ENCODE measurements at regions not wholly inside any gene's neighbourhood (a gene's known extent, or its start where the extent isn't known, plus 50 kb on each side); places are given as distances from the start of the nearest gene placed in this dataset.

DNA sequence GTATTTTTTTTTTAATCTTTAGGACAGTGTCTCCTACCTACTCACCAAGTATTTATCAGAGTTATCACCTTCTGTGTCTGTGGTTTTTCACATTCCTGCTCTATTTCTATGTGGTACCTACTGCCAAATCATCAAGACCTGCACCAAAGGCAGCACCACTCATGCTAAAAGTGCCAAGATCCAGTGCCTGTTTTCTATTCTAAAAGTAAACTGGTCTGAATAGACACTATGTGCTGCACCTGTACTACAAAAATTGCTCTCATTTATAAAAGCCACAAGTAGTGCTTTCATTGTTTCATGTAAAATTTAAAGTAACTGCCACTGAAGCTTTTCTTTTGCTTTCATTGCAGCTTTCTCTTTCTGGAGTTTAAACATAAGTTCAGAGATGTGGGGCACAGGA, 103.9 kb upstream of the GULP1 start:
- no peak overlapping the region for H4K91ac ChIP-seq (replicated peaks; ENCODE audit: insufficient read length, low read length)
- H3K56ac ChIP-seq (replicated peaks; ENCODE audit: insufficient read length, low read depth, low read length), result no peak overlapping the region
- no peak overlapping the region for H3K23ac ChIP-seq (ENCODE audit: insufficient read length)
- no peak overlapping the region for H3K9ac ChIP-seq (replicated peaks in 1 of 4; ENCODE audit: extremely low read depth in 1 of 4, low read depth in 3 of 4, low read length in 3 of 4)
- no peaks in the 10 kb centered on the region; a peak in 1 of 4 replicates for H3K9me3 ChIP-seq (ENCODE audit: insufficient read depth in 2 of 2, low read depth in 1 of 2, low read length in 1 of 2)
- H3K23me2 ChIP-seq (ENCODE audit: low read depth, low read length), result no peaks in the 10 kb centered on the region
- no peaks in the 10 kb centered on the region for H3K4me1 ChIP-seq (replicated peaks in 1 of 4; ENCODE audit: control insufficient read depth in 3 of 4, insufficient read depth in 4 of 4, low read length in 3 of 4)
- no peak overlapping the region for H2AFZ ChIP-seq (ENCODE audit: low read length)
- H4K8ac ChIP-seq (ENCODE audit: extremely low read depth, insufficient read depth, low read length), result no peak overlapping the region
- POLR2A ChIA-PET (ENCODE audit: partially characterized antibody), result interaction anchor here (1.5 kb wide), 1 partner anchor 8 kb away, joined by 3 read pairs; no protein-coding TSS in a partner anchor
- no peak overlapping the region for H2AK5ac ChIP-seq (ENCODE audit: low read depth, low read length)
- no peak for TF ChIP-seq EP300 (IDR thresholded peaks at IDR 0.05; ENCODE audit: borderline replicate concordance in 1 of 2, low read depth in 2 of 2, low read length in 2 of 2)
- no peak for TF ChIP-seq CBX8 (IDR thresholded peaks at IDR 0.05; ENCODE audit: borderline replicate concordance, low read depth, low read length)
- TF ChIP-seq EGR1 (IDR thresholded peaks at IDR 0.05; ENCODE audit: borderline replicate concordance, low read depth, low read length), result no peak
- TF ChIP-seq, protein P1, sequence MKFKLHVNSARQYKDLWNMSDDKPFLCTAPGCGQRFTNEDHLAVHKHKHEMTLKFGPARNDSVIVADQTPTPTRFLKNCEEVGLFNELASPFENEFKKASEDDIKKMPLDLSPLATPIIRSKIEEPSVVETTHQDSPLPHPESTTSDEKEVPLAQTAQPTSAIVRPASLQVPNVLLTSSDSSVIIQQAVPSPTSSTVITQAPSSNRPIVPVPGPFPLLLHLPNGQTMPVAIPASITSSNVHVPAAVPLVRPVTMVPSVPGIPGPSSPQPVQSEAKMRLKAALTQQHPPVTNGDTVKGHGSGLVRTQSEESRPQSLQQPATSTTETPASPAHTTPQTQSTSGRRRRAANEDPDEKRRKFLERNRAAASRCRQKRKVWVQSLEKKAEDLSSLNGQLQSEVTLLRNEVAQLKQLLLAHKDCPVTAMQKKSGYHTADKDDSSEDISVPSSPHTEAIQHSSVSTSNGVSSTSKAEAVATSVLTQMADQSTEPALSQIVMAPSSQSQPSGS (IDR thresholded peaks at IDR 0.05; ENCODE audit: low read length), result no peak
- no peak for TF ChIP-seq FOSL1 (IDR thresholded peaks at IDR 0.05; ENCODE audit: insufficient read depth, low read depth, low read length)
- no peak for TF ChIP-seq CTBP2 (IDR thresholded peaks at IDR 0.05; ENCODE audit: borderline replicate concordance, insufficient read depth, insufficient read length, low read length)
- no peak for TF ChIP-seq KDM4A (IDR thresholded peaks at IDR 0.05; ENCODE audit: low read depth, low read length, severe bottlenecking)
- TF ChIP-seq SUZ12 (IDR thresholded peaks at IDR 0.05; ENCODE audit: low read length), result no peak
- TF ChIP-seq YY1 (IDR thresholded peaks at IDR 0.05; ENCODE audit: low read depth, low read length), result no peak
- H2BK120ac ChIP-seq (replicated peaks; ENCODE audit: low read depth, low read length), result no peak overlapping the region
- H4K20me1 ChIP-seq (replicated peaks in 1 of 2; ENCODE audit: control insufficient read depth in 1 of 2, insufficient read depth in 2 of 2, low read length in 2 of 2), result no peaks in the 10 kb centered on the region
- H3K4me2 ChIP-seq (ENCODE audit: insufficient read depth in 1 of 2, low read depth in 2 of 2, low read length in 2 of 2), result no peak overlapping the region
- DNase-seq (ENCODE audit: low read depth in 1 of 2, low spot score in 2 of 2) (no peak), FAIRE-seq (no peak)
- no peak overlapping the region for H3K27ac ChIP-seq (ENCODE audit: low read depth, low read length)
- CTCF ChIA-PET (ENCODE audit: partially characterized antibody), result interaction anchor here (0.7 to 1.4 kb wide), 3 partner anchors 9 to 32 kb away, joined by 4 to 5 read pairs (median 4); no protein-coding TSS in a partner anchor
- no peak overlapping the region for H2BK15ac ChIP-seq (ENCODE audit: low read length)
- H3K79me1 ChIP-seq (ENCODE audit: low read depth, low read length), result no peaks in the 10 kb centered on the region
- H2BK5ac ChIP-seq (ENCODE audit: low read depth, low read length), result no peak overlapping the region
- H3K4me3 ChIP-seq (ENCODE audit: extremely low read depth in 1 of 4, insufficient read depth in 2 of 4, low read depth in 3 of 4, low read length in 4 of 4), result no peak overlapping the region
- H3K18ac ChIP-seq (ENCODE audit: extremely low read depth, low read length), result no peak overlapping the region
- H4K5ac ChIP-seq (ENCODE audit: insufficient read length, low read depth, low read length), result no peak overlapping the region
- no peaks in the 10 kb centered on the region for H3K36me3 ChIP-seq (ENCODE audit: control insufficient read depth in 2 of 4, insufficient read depth in 4 of 4, low read length in 3 of 4)
- H2BK20ac ChIP-seq (ENCODE audit: low read length), result no peak overlapping the region
- no peaks in the 10 kb centered on the region for H3K27me3 ChIP-seq (replicated peaks in 1 of 4; ENCODE audit: control insufficient read depth in 3 of 4, extremely low read depth in 1 of 4, insufficient read depth in 3 of 4, low read length in 3 of 4)
- H3K14ac ChIP-seq (ENCODE audit: insufficient read length), result no peak overlapping the region
- H3K4ac ChIP-seq (replicated peaks; ENCODE audit: insufficient read length, low read depth, low read length), result no peak overlapping the region
- H3K79me2 ChIP-seq (ENCODE audit: control insufficient read depth in 1 of 2, insufficient read depth in 2 of 2, low read length in 2 of 2), result no peaks in the 10 kb centered on the region
- no peak overlapping the region for H2BK12ac ChIP-seq (ENCODE audit: low read depth, low read length)

All from H1 (cell line).